ENCODE measurements at regions not wholly inside any gene's neighbourhood (a gene's known extent, or its start where the extent isn't known, plus 50 kb on each side); places are given as distances from the start of the nearest gene placed in this dataset.
A peak's percentile ranks its signal among the peaks of the same experiment; 100 is the strongest.

GRCh38 chr6:100130630-100131029 lies 136.6 kb upstream of the MCHR2 start:
- no peak for DNase-seq

GRCh38 chr6:100126790-100127484 lies 132.9 kb upstream of the MCHR2 start:
- DNase-seq = no peak

GRCh38 chr6:100121854-100122609 lies 128.0 kb upstream of the MCHR2 start:
- DNase-seq = no peak

GRCh38 chr6:100119261-100119660 lies 125.2 kb upstream of the MCHR2 start:
- DNase-seq = no peak

- no peak for DNase-seq
These were observed 124.3 kb upstream of the MCHR2 start for GRCh38 chr6:100118301-100118700.

GRCh38 chr6:100117680-100118079 lies 123.7 kb upstream of the MCHR2 start:
- no peak for DNase-seq

GRCh38 chr6:100116411-100117194 lies 122.6 kb upstream of the MCHR2 start:
- DNase-seq = peak in 1 of 2 experiments; percentile 67

- DNase-seq = no peak
These were observed 121.5 kb upstream of the MCHR2 start for GRCh38 chr6:100115407-100116101.

- no peak for DNase-seq
These were observed 119.0 kb upstream of the MCHR2 start for GRCh38 chr6:100112855-100113508.

GRCh38 chr6:100105919-100106529 lies 112.0 kb upstream of the MCHR2 start:
- DNase-seq = no peak

GRCh38 chr6:100105138-100105537 lies 111.1 kb upstream of the MCHR2 start:
- no peak for DNase-seq

- no peak for DNase-seq
These were observed 109.9 kb upstream of the MCHR2 start for GRCh38 chr6:100103931-100104330.

GRCh38 chr6:100103194-100103593 lies 109.2 kb upstream of the MCHR2 start:
- DNase-seq = no peak

GRCh38 chr6:100101644-100102043 lies 107.6 kb upstream of the MCHR2 start:
- no peak for DNase-seq

- no peak for DNase-seq
These were observed 106.8 kb upstream of the MCHR2 start for GRCh38 chr6:100100776-100101175.

GRCh38 chr6:100099189-100100074 lies 105.4 kb upstream of the MCHR2 start:
- peak in 1 of 2 experiments; percentile 57 for DNase-seq

- DNase-seq = no peak
These were observed 102.9 kb upstream of the MCHR2 start for GRCh38 chr6:100096936-100097335.

GRCh38 chr6:100096341-100096740 lies 102.3 kb upstream of the MCHR2 start:
- DNase-seq = no peak

GRCh38 chr6:100093405-100093804 lies 99.4 kb upstream of the MCHR2 start:
- DNase-seq = no peak

- no peak for DNase-seq
These were observed 94.0 kb upstream of the MCHR2 start for GRCh38 chr6:100088009-100088408.

- DNase-seq = no peak
These were observed 91.0 kb upstream of the MCHR2 start for GRCh38 chr6:100084991-100085364.

Data from SW 1271 (cell line).